Esophagus squamous epithelium (tissue), 4 donors: ENCODE measurements at regions not wholly inside any gene's neighbourhood (a gene's known extent, or its start where the extent isn't known, plus 50 kb on each side); places are given as distances from the start of the nearest gene placed in this dataset.

Experiments used
- CTCF ChIP-seq, 6 experiments: fragments of 450-650 bp in 4 of 6; fragments of 200-600 bp in 2 of 6; sonication (generic) in 2 of 6; IDR thresholded peaks; one replicate each; pipeline ENCODE4 v1.5.1; 2016 to 2019; ENCODE audit warnings: antibody characterized with exemption in 6 of 6, mild to moderate bottlenecking in 4 of 6, moderate library complexity in 4 of 6
- POLR2A ChIP-seq, 4 donors: fragments of 450-650 bp; IDR thresholded peaks; one replicate each; pipeline ENCODE4 v1.6.1; 2017; ENCODE audit warnings: antibody characterized with exemption in 4 of 4, mild to moderate bottlenecking in 4 of 4, moderate library complexity in 3 of 4

DNA sequence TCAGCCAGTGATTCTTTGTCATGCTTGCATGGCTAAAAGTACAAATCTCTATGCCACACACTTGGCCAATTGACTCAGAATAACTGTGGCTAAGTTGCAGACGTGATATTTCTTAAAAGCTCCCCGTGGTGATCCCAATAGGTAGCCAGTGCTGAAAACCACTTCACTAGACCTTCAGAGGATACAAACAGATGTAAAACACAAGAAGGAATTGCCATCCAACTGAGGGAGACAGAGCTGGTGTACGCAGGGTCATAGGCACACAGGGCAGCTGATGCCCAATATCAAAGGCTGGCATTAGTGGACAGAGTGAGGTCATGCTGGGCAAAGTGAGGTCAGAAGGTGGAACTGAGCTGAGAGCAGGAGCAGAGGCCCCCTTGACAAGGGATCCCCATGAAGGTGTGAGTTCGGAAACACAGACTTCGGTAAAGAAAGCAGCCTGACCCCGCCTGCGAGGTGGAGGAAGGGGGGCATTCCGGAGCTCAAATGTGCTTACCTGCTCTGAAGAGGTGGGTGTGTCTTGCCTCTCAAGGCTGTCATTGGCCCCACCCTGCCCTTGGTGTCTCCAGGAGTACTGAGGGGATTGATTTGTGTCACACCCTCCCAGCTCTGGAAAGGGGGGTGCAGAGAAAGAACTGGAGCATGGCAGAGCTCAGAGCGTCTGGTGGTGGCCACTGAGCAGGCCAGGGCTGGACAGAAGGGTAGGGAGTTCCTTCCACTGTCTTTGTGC is 344.9 kb upstream of the B3GAT1 start:
- TF ChIP-seq POLR2A (IDR thresholded peaks at IDR 0.05) (no peak), CTCF (IDR thresholded peaks at IDR 0.05) (no peak)
